ENCODE measurements at regions not wholly inside any gene's neighbourhood (a gene's known extent, or its start where the extent isn't known, plus 50 kb on each side); places are given as distances from the start of the nearest gene placed in this dataset.

DNA sequence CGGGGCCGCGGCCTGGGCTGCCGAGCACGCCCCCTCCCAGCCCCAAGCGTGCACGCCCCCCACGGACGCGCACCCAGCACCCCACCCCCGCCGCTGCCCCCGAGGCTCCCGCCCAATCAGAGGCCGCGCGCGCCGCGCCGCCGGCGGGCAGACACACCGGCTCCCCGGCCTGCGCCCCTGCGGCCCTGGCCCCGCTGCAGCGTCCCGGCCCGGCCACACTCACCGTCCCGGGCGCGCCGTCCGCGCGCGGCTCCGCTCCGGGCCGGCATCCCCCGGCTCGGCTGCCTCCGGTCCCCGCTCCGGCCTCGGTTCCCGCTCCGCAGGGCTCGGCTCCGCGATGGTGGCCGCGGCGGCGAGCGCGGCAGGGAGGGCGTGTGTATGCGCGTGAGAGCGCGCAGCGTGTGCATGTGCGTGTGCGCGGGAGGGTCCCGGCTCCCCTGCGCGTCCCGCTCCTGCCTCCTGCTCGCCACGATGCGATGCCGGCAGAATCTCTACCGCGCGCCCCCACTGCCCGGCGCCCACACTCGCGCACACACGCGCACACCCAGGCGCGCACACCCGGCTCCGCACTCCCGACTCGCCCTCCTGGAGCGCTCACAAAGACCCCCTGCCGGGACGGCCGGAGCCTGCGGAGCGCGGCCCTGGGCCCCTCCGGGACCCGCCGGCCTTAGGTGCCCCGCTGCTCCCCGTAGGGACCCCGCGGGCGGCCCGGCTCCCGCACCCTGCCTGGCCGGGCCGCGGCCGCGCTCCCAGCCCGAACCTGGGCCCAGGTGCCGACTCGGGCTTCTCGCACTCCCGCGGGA, 186.5 kb upstream of the LINGO1 start:
- DNase-seq (ENCODE audit: insufficient read length, low spot score) = peak; percentile 50
- FAIRE-seq = no peak

DNA sequence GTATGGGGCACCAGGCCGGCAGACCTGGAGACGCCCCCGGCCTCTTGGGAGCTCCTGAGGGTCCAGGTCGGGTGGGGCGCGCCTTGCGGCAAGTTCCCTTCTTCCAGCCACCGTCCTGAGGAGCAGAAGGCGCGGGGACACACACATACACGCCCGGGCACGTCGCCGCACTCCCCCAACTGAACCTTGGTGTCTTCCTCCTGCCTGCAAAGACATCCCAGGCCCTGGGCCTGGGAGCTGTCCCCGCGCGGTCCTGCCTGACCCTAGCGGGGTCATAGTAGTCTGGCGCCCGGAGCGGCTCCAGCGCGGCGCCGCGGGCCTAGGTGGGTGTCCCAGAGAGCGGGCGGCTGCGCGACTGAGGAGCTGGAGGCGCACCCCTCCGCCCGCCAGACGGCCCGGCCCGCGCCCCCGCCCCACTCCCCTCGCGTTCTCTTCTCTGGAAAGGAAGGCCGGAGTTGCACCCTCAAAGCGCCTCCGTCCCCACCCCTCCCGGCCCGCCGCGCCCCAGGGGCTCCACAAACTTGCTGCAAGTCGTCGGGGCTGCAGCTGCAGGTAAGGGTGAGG, 185.9 kb upstream of the LINGO1 start:
- TF ChIP-seq, protein P1, sequence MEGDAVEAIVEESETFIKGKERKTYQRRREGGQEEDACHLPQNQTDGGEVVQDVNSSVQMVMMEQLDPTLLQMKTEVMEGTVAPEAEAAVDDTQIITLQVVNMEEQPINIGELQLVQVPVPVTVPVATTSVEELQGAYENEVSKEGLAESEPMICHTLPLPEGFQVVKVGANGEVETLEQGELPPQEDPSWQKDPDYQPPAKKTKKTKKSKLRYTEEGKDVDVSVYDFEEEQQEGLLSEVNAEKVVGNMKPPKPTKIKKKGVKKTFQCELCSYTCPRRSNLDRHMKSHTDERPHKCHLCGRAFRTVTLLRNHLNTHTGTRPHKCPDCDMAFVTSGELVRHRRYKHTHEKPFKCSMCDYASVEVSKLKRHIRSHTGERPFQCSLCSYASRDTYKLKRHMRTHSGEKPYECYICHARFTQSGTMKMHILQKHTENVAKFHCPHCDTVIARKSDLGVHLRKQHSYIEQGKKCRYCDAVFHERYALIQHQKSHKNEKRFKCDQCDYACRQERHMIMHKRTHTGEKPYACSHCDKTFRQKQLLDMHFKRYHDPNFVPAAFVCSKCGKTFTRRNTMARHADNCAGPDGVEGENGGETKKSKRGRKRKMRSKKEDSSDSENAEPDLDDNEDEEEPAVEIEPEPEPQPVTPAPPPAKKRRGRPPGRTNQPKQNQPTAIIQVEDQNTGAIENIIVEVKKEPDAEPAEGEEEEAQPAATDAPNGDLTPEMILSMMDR (IDR thresholded peaks at IDR 0.05; ENCODE audit: insufficient read depth, missing control alignments) = no peak
- DNase-seq (ENCODE audit: insufficient read length, low spot score) (no peak), FAIRE-seq (no peak)

More for the DNA sequence above, 186.5 kb upstream of the LINGO1 start:
- TF ChIP-seq, protein P1 (IDR thresholded peaks at IDR 0.05; ENCODE audit: insufficient read depth, missing control alignments) = no peak

GRCh38 chr15:77817434-77817833, 184.7 kb upstream of the LINGO1 start:
- FAIRE-seq = no peak
- TF ChIP-seq, protein P1 (IDR thresholded peaks at IDR 0.05; ENCODE audit: insufficient read depth, missing control alignments) = no peak
- no peak for DNase-seq (ENCODE audit: insufficient read length, low spot score)

DNA sequence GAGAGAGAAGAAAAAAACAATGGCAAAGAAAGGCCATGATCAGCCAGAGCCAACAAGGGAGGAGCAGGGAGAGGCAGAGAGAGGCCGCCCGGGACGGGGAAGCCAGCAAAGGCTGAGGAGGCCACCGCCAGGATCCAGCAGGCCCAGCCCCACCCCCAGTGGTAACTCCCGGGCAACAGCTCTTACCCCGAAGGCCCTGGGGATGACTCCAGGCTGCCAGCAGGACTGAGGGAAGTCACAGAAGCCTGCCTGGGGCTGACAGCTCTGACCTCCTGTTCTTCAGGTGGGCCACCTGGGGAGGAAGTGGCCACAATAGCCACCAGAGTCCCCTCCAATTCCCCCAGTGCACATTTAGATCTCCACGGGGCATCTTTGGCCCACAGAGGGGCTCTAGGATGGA, 184.3 kb upstream of the LINGO1 start:
- DNase-seq (ENCODE audit: insufficient read length, low spot score) (no peak), FAIRE-seq (no peak)
- TF ChIP-seq, protein P1 (IDR thresholded peaks at IDR 0.05; ENCODE audit: insufficient read depth, missing control alignments) = no peak

DNA sequence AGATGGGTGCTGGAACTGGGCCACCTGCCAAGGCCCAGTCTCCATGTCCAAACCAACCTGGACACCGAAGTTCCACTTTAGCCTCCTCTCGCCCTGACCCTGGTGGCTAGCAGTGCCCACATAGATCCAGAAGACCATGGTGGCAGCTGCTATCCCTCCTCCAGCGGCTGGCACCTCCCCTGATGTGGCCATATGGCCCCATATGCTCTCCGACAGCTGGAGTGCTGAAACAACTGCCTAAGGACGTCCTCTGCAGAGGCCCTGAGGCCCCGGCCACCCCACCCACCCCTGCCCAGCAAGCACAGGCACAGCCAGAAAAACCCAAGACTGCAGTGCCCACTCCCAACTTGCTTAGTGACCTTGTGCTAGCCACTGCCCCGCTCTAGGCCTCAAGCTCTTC, 182.3 kb upstream of the LINGO1 start:
- DNase-seq (ENCODE audit: insufficient read length, low spot score) (no peak), FAIRE-seq (no peak)
- TF ChIP-seq, protein P1 (IDR thresholded peaks at IDR 0.05; ENCODE audit: insufficient read depth, missing control alignments) = no peak

GRCh38 chr15:77812664-77813063, 180.0 kb upstream of the LINGO1 start:
- no peak for FAIRE-seq
- TF ChIP-seq, protein P1 (IDR thresholded peaks at IDR 0.05; ENCODE audit: insufficient read depth, missing control alignments) = no peak
- no peak for DNase-seq (ENCODE audit: insufficient read length, low spot score)

GRCh38 chr15:77811270-77811669, 178.6 kb upstream of the LINGO1 start:
- TF ChIP-seq, protein P1 (IDR thresholded peaks at IDR 0.05; ENCODE audit: insufficient read depth, missing control alignments) = no peak
- no peak for FAIRE-seq
- DNase-seq (ENCODE audit: insufficient read length, low spot score) = no peak

All from D721Med (cell line).